H9 (cell line): ENCODE measurements at regions not wholly inside any gene's neighbourhood (a gene's known extent, or its start where the extent isn't known, plus 50 kb on each side); places are given as distances from the start of the nearest gene placed in this dataset.

Experiments used
- DNase-seq: peaks from one replicate; pipeline ENCODE4 v3.0.0-alpha.2; 2017
- H2AFZ ChIP-seq: one replicate; pipeline ENCODE4 v1.6.1; 2013; ENCODE audit warnings: mild to moderate bottlenecking, low read length, control low read depth, moderate library complexity
- H2AK5ac ChIP-seq: 2 replicates; pipeline ENCODE4 v1.6.1; 2013; ENCODE audit warnings: low read length, control low read depth, mixed read lengths; ENCODE audit not compliant: insufficient read length
- H2BK120ac ChIP-seq: one replicate; pipeline ENCODE4 v1.6.1; 2013; ENCODE audit warnings: low read depth, mild to moderate bottlenecking, low read length, control low read depth, inconsistent platforms; ENCODE audit not compliant: poor library complexity, severe bottlenecking
- H2BK12ac ChIP-seq: 2 replicates; pipeline ENCODE4 v1.6.1; 2013; ENCODE audit warnings: low read length, control low read depth, mixed read lengths, low read depth; ENCODE audit not compliant: insufficient read length
- H2BK15ac ChIP-seq: 2 replicates; pipeline ENCODE4 v1.6.1; 2013; ENCODE audit warnings: low read depth, low read length, control low read depth
- H2BK20ac ChIP-seq: one replicate; pipeline ENCODE4 v1.6.1; 2013; ENCODE audit warnings: low read depth, mild to moderate bottlenecking, low read length, control low read depth, inconsistent platforms; ENCODE audit not compliant: poor library complexity, severe bottlenecking
- H2BK5ac ChIP-seq: 2 replicates; pipeline ENCODE4 v1.6.1; 2013; ENCODE audit warnings: low read length, control low read depth, mixed read lengths; ENCODE audit not compliant: insufficient read length
- H3K14ac ChIP-seq: 2 replicates; pipeline ENCODE4 v1.6.1; 2013; ENCODE audit warnings: low read length, control low read depth; ENCODE audit not compliant: insufficient read depth
- H3K18ac ChIP-seq: 2 replicates; pipeline ENCODE4 v1.6.1; 2013; ENCODE audit warnings: low read depth, mild to moderate bottlenecking, mixed read lengths, low read length, control low read depth; ENCODE audit not compliant: insufficient read length
- H3K23ac ChIP-seq: 2 replicates; pipeline ENCODE4 v1.6.1; 2013; ENCODE audit warnings: low read length, control low read depth, mixed read lengths, low read depth; ENCODE audit not compliant: insufficient read length
- H3K23me2 ChIP-seq: 2 replicates; pipeline ENCODE4 v1.6.1; 2013; ENCODE audit warnings: low read depth, mild to moderate bottlenecking, mixed read lengths, low read length, control low read depth; ENCODE audit not compliant: insufficient read length, poor library complexity, severe bottlenecking
- H3K27ac ChIP-seq: 2 replicates; pipeline ENCODE4 v1.5.1; 2013; ENCODE audit warnings: low read length, control low read depth, mixed read lengths, low read depth; ENCODE audit not compliant: insufficient read length
- H3K27me3 ChIP-seq: 2 replicates; pipeline ENCODE4 v1.6.1; 2013; ENCODE audit warnings: low read length, control low read depth, inconsistent platforms; ENCODE audit not compliant: insufficient read depth
- H3K4ac ChIP-seq: 2 replicates; pipeline ENCODE4 v1.6.1; 2013; ENCODE audit warnings: low read depth, mild to moderate bottlenecking, control low read depth, inconsistent platforms, low read length, moderate library complexity
- H3K4me1 ChIP-seq: 2 replicates; pipeline ENCODE4 v1.6.1; 2013; ENCODE audit warnings: low read length, control low read depth, inconsistent platforms; ENCODE audit not compliant: insufficient read depth
- H3K4me2 ChIP-seq: 2 replicates; pipeline ENCODE4 v1.6.1; 2013; ENCODE audit warnings: low read length, control low read depth, mixed read lengths; ENCODE audit not compliant: insufficient read length, insufficient read depth
- H3K56ac ChIP-seq: 2 replicates; pipeline ENCODE4 v1.6.1; 2013; ENCODE audit warnings: low read depth, mild to moderate bottlenecking, mixed read lengths, low read length, control low read depth; ENCODE audit not compliant: insufficient read length
- H3K79me1 ChIP-seq: 2 replicates; pipeline ENCODE4 v1.6.1; 2013; ENCODE audit warnings: low read depth, mild to moderate bottlenecking, moderate library complexity, low read length, control low read depth, inconsistent platforms; ENCODE audit not compliant: insufficient read depth, poor library complexity, severe bottlenecking
- H3K79me2 ChIP-seq: 2 replicates; pipeline ENCODE4 v1.6.1; 2013; ENCODE audit warnings: low read length, control low read depth, inconsistent platforms; ENCODE audit not compliant: insufficient read depth
- H3K9ac ChIP-seq: 2 replicates; pipeline ENCODE4 v1.6.1; 2013; ENCODE audit warnings: low read length, control low read depth, mixed read lengths; ENCODE audit not compliant: insufficient read length; ENCODE audit errors: extremely low read depth
- H3K9me3 ChIP-seq: one replicate; pipeline ENCODE4 v1.6.1; 2013; ENCODE audit warnings: low read depth, low read length, inconsistent platforms; ENCODE audit not compliant: control insufficient read depth
- H3T11ph ChIP-seq: one replicate; pipeline ENCODE4 v1.6.1; 2013; ENCODE audit warnings: mild to moderate bottlenecking, low read length, control low read depth, inconsistent platforms
- H4K20me1 ChIP-seq: one replicate; pipeline ENCODE4 v1.6.1; 2013; ENCODE audit not compliant: control insufficient read depth, insufficient read length, insufficient read depth
- H4K5ac ChIP-seq: 2 replicates; pipeline ENCODE4 v1.6.1; 2013; ENCODE audit warnings: low read depth, mild to moderate bottlenecking, mixed read lengths, low read length, control low read depth; ENCODE audit not compliant: insufficient read length
- H4K8ac ChIP-seq: replicated peaks from 2 replicates; pipeline ENCODE4 v1.6.1; 2013; ENCODE audit warnings: low read length, control low read depth, mixed read lengths, low read depth; ENCODE audit not compliant: insufficient read length
- H4K91ac ChIP-seq: 2 replicates; pipeline ENCODE4 v1.6.1; 2013; ENCODE audit warnings: low read depth, mild to moderate bottlenecking, moderate library complexity, mixed read lengths, low read length, control low read depth; ENCODE audit not compliant: insufficient read length
- H3K27ac Mint-ChIP-seq, 3 experiments: 2 replicates in 2 of 3; 3 replicates in 1 of 3; pipeline ENCODE4 v1.8.0; 2020 to 2021; ENCODE audit warnings: mixed read lengths in 3 of 3, mild to moderate bottlenecking in 1 of 3, moderate library complexity in 1 of 3
- H3K27me3 Mint-ChIP-seq: 2 replicates; pipeline ENCODE4 v1.8.0; 2021; ENCODE audit warnings: low read depth, mild to moderate bottlenecking, moderate library complexity, mixed read lengths
- H3K36me3 Mint-ChIP-seq, 3 experiments: 2 replicates in 2 of 3; 3 replicates in 1 of 3; pipeline ENCODE4 v1.8.0; 2020 to 2021; ENCODE audit warnings: low read depth in 3 of 3, mixed read lengths in 3 of 3; ENCODE audit not compliant: insufficient read depth in 1 of 3
- H3K4me1 Mint-ChIP-seq, 2 experiments: 2 replicates each; pipeline ENCODE4 v1.8.0; 2020; ENCODE audit warnings: mixed read lengths in 2 of 2
- H3K4me3 Mint-ChIP-seq, 2 experiments: 2 replicates in 1 of 2; 3 replicates in 1 of 2; pipeline ENCODE4 v1.8.0; 2020 to 2021; ENCODE audit warnings: mild to moderate bottlenecking in 2 of 2, mixed read lengths in 2 of 2, moderate library complexity in 1 of 2
- H3K9me3 Mint-ChIP-seq, 2 experiments: 2 replicates in 1 of 2; 3 replicates in 1 of 2; pipeline ENCODE4 v1.8.0; 2020; ENCODE audit warnings: mild to moderate bottlenecking in 2 of 2, mixed read lengths in 2 of 2, moderate library complexity in 1 of 2
- WGBS: extraction: QIAGEN DNeasy Blood & Tissue Kit; methylation state at CpG from one replicate; pipeline ENCODE4 v1.1.7; 2013; ENCODE audit warnings: missing lambda C conversion rate, low lambda C conversion rate, mixed read lengths; ENCODE audit not compliant: insufficient read length; ENCODE audit errors: extremely low coverage; 5-methylcytosine and 5-hydroxymethylcytosine counted together
- TF ChIP-seq, protein P1 (sequence below): fragments of 200-600 bp; sonication (generic); conservative IDR thresholded peaks from 3 replicates; pipeline ENCODE4 v1.8.0; 2021; ENCODE audit warnings: antibody characterized with exemption, mild to moderate bottlenecking

DNA sequence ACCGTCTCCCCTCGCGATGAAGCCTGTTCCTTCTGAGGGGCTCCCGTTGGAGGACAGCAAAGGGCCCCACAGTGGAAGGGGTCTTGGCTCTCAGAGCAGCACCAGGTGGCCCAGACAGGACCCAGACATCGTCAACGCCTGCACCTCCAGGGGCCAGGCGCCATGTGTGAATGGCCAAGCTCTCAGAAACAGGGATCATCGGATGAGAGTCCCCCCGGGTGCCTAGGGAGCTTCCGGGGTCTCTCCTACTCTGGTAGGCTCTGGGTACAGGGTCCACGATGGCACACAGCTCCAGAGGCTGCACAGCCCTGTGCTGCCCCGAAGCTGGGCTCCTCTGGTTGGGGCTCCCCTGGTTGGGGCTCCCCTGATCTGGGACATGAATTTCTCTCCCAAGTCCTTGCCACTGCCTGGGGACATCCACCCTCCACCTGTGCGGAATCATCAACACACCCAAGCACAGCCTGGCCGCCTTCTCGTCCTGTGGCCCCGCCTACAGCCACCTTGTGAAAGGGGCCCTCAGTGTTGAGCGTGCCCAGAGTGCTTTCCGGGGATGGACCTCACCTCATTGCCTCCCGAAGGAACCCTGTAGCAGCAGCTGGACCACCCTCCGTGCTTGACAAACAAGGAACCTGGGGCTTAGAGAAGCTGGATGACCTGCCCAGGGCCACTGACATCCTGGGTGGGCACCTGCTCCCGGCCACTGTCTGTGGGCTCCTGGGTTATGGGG lies 929.0 kb downstream of the BRD1 start:
- peak; percentile 15 for DNase-seq
- Histone ChIP-seq H3K56ac (no peak overlapping the region), H3K27ac (no peak overlapping the region), H4K8ac (no peak overlapping the region), H2BK120ac (no peak overlapping the region), H3K79me2 (no peaks in the 10 kb centered on the region), H2AK5ac (no peak overlapping the region), H3K27me3 (no peaks in the 10 kb centered on the region), H3K23me2 (peaks cover 5% of the 10 kb centered on the region), H4K5ac (no peak overlapping the region), H3K23ac (no peak overlapping the region), H2AFZ (no peak overlapping the region), H2BK15ac (no peak overlapping the region), H3K79me1 (no peaks in the 10 kb centered on the region), H3K4me1 (no peaks in the 10 kb centered on the region), H3K4me2 (no peak overlapping the region), H2BK5ac (no peak overlapping the region), H3K18ac (no peak overlapping the region), H4K20me1 (no peaks in the 10 kb centered on the region), H3K14ac (no peak overlapping the region; the same call in 1 of the 2 replicates), H3K9me3 (no peaks in the 10 kb centered on the region), H2BK12ac (no peak overlapping the region), H3K9ac (no peak overlapping the region), H2BK20ac (no peak overlapping the region), H3K4ac (no peak overlapping the region), H3T11ph (no peak overlapping the region), H4K91ac (no peak overlapping the region)
- WGBS, result no CpG with 5 or more reads among the region's 21 CpGs
- no peaks in the 10 kb centered on the region for H3K9me3 Mint-ChIP-seq
- no peaks in the 10 kb centered on the region; a peak in 1 of 7 replicates for H3K36me3 Mint-ChIP-seq
- no peaks in the 10 kb centered on the region for H3K4me1 Mint-ChIP-seq
- H3K27me3 Mint-ChIP-seq, result peaks cover 7% of the 10 kb centered on the region
- no peak overlapping the region for H3K4me3 Mint-ChIP-seq
- TF ChIP-seq, protein P1, sequence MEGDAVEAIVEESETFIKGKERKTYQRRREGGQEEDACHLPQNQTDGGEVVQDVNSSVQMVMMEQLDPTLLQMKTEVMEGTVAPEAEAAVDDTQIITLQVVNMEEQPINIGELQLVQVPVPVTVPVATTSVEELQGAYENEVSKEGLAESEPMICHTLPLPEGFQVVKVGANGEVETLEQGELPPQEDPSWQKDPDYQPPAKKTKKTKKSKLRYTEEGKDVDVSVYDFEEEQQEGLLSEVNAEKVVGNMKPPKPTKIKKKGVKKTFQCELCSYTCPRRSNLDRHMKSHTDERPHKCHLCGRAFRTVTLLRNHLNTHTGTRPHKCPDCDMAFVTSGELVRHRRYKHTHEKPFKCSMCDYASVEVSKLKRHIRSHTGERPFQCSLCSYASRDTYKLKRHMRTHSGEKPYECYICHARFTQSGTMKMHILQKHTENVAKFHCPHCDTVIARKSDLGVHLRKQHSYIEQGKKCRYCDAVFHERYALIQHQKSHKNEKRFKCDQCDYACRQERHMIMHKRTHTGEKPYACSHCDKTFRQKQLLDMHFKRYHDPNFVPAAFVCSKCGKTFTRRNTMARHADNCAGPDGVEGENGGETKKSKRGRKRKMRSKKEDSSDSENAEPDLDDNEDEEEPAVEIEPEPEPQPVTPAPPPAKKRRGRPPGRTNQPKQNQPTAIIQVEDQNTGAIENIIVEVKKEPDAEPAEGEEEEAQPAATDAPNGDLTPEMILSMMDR, result no peak
- no peak overlapping the region for H3K27ac Mint-ChIP-seq
